ENCODE measurements at regions not wholly inside any gene's neighbourhood (a gene's known extent, or its start where the extent isn't known, plus 50 kb on each side); places are given as distances from the start of the nearest gene placed in this dataset.

DNA sequence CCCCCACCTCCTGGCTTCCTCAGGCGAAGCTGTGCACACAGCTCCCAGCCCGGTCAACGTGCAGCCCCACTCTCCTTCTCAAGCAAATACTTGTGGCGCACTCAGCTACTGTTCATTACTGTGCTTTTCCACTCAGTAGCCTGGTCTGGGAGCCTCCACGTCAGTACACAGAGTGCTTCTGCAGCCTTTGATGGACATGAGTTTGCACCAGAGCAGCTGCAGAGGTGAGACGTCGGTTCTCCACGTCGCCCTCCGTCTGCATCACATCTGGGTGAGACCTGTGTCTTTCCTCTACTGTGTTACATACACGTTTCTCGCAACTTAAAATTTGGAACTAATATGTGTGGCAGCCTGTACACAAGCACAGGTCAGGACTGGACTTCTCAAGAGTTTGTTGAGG lies 334.3 kb downstream of the C16orf95 start:
- DNase-seq (ENCODE audit: low spot score) = no peak

DNA sequence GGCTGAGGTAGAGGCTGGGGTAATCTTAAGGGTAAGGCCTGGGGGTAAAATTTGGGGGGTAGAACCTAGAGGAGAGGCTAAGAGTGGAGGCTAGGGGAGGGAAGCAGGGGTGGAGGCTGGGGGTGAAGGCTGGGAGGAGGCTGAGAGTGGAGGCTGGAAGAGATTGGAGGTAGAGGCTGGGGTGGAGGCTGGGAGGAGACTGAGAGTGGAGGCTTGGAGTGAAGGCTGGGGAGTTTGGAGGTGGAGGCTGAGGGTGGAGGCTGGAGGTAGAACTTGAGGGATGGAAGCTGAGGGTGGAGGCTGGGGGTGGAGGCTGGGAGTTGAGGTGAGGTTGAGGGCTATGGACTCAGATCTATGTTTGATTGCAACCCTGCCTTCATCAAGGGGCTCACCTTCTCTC lies 333.6 kb downstream of the C16orf95 start:
- no peak for DNase-seq (ENCODE audit: low spot score)

DNA sequence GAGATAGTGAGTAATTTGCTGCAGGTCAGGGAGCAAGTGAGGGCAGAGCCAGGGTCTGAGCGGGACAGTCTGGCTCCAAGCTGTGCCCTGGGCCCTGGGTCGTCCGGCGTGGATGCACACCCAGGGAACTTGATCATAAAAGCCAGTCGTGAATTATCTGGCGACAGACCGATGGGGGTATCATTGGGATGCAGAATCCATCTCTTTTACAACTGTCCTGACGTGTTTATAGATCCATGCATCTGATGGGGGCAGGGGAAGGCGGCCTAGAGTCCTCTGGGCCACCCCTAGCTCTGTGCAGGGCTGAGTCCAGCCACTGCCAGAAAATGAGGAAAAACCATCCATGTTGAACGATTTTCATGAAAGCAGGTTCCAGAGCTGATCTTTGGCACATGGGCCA lies 332.8 kb downstream of the C16orf95 start:
- DNase-seq (ENCODE audit: low spot score) = no peak

DNA sequence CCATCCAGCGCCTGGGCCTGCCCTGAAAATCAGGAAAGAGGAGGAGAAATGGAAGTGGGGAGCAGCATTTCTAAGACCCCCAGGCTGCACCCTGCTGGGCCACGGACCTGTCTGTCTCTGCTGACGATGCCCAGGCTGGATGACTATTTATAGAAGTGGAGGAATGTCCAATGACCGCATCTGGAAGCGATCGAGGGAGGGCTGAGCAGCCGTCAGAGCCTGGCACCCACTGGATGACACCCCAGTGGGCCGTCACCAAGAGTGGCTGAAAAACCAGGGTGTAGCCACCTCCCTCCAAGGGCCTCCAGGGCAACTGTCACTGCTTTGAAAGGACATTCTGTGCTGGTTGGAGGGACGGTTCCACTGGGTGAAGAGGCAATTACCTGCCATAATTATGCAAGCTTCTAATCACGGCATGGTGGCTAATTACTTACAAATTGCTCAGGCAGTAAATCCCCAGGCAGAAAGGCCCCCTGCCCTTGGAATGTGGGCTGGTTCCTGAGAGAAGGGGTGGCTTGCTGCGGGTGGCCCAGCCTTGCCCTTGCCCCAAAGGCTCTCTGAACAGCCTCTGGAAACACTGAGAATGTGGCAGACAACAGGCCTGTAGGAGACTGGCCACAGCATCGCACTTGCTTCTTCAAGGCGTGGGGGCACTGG lies 332.1 kb downstream of the C16orf95 start:
- DNase-seq (ENCODE audit: low spot score) = no peak

DNA sequence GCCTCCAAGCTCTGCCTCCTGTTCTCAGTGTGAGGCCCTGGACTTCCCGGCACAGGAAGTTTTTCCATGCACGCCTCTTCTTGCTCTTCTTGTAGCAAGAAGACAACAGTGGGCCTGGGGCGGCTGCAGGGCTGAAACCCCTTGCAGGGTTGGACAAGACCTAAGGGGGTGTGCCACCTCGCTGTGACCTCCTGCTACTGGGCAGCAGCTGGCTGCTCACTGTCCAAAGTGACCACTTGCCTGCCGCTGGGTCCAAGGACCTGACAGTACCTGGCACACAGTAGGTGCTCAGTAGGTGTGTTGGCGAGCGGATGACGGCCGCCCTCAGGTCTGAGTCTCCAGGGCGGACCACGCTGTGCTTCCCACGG lies 331.6 kb downstream of the C16orf95 start:
- DNase-seq (ENCODE audit: low spot score) = no peak

DNA sequence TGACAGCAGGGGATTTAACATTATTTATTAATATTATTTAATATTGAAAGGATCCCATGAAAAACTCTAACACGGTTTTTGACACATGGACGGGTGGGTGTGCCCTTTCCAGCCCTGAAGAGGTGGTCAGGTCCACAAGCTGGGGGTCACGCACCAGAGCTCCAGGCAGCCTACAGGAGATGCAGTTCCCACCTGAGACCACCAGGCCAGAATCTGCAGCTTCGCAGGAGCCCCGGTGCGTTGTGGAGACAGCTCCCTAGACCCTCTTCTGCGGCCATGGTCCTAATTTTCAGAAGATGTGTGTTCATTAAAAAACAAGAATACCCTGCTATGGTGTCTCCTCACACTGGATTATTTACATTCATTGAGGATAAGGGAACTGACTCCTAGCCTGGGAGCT lies 331.1 kb downstream of the C16orf95 start:
- DNase-seq (ENCODE audit: low spot score) = no peak

DNA sequence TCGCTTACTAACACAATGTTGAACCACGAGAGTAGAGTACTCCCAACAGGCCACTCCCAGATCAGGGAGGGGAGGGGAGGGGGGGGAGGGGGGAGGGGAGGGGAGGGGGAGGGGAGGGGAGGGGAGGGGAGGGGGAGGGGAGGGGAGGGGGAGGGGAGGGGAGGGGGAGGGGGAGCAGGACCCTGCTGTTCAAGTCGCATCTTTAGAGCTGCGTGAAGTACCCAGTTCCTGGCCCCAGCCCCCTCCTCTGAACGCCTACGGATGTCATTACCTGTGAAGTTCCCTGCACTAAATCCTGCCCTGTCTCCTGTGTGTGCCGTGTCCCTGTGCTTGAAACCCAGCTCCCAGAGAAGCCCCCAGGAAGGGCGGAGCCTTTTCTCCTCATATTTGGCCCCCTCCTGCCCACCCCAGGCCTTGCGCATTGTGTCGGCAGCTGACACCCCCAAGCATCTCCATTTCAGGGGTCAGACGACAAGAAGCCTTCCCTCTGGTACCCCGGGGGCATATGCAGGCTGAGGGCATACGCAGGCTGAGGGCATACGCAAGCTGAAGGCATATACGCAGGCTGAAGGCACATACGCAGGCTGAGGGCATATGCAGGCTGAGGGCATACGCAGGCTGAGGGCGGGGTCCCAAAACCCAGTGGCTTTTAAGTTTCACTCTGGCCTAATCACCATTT lies 330.2 kb downstream of the C16orf95 start:
- DNase-seq (ENCODE audit: low spot score) = no peak

DNA sequence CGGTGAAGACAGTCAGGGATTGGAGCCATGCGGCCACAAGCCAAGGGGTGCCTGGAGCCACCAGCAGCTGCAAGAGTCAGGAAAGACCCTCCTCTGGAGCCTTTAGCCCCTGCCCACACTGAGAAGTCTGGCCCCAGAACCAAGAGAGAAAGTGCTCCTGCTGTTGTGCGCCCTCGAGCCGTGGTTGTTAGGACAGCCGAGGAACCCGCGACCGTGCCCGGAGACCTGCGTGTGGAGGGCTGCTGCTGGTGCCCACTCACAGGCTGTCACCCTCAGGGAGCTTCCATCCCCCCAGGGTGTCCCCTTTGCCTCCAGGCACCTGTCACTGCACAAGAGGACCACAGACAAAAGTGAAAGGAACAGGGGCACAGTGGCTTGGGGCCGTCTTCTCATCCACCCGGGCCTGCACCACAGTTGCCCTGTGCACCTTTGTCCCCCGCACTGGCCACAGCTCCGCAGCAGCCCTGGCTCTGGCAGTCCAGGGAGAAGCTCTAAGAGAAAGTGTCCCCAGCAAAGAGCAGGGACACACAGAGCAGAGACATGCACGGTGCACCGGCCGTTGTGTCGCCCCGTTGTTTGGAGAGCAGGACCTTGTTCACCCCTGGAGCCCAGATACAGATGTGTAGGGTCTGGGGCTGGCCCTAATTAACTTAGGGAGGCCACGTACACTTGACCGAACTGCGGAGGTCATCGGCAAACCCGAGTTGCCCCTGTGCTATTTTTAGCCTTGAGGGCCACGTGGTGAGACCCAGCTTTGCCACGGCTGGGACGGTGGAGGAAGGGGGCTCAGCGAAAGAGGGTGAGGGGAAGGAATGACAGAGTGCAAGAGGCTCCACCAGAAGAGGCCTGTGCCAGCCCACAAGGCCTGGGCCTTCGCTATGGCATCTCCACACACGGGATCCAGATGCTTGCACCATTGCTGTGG lies 329.2 kb downstream of the C16orf95 start:
- no peak for DNase-seq (ENCODE audit: low spot score)

DNA sequence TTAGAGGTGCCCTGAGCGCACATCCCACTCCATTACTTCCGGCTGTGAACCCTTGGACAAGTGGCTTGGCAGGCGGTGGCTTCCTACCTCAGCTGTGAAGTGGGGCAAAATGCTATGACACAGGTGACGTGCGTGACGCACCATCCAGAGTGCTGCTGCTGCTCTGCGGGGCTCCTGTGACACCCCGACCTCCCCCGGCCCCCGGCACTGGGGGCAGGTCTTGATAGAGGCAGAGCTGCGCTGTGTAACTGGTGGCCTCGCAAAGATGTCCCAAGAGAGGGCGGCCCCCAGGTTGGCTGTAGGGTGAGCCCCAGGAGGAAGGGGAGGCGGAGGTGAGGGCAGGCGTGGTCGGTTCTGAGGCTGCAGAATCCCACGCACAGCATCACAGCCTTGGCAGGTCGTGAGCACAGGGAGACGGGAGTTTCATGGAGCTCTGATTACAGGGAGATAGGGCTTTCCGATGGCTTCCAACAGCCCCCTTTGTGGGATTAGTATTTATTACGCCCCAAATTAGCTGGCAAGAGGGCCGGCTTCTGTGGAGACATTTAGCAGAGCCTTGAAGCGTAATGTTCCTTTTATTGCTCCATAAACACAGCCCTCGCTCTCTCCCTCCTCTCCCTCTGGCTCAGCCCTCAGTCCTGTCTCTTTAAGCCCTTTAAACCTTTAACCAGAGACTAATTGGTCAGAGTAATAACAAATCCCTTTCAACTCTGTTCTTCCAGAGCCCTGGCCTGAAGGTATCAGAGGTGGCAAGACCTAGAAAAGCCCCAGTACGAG lies 328.1 kb downstream of the C16orf95 start:
- no peak for DNase-seq (ENCODE audit: low spot score)

DNA sequence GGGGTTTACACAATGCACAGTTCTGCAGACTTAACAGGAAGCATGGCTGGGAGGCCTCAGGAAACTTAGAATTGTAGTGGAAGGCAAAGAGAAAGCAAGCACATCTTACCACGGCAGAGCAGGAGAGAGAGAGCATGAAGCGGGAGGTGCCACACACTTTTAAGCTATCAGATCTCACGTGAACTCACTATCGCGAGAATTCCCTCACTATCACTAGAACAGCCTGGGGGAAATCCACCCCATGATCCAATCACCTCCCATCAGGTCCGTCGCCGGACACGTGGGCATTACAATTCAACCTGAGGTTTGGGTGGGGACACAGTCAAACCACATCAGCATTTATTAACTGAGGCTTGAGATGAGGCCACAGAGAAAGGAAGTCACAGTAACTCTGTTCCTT lies 326.7 kb downstream of the C16orf95 start:
- no peak for DNase-seq (ENCODE audit: low spot score)

DNA sequence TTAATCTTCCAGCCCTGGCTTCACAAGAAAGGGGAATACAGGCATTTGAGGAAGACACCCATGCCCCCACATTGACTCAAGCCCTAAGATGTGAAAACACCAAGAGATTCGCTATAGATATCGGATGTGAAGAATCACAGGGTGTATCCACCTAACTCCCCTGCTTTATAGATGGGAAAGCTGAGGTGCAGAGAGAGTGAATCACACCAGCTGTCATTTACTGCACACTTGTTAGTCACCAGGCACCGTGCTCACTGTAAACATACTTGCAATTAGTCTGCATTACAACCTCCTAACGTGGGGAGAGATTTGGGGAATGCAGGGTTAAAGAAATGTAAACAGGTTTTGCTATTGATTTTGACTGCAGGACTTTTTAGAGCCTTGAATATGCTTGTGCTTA lies 325.5 kb downstream of the C16orf95 start:
- no peak for DNase-seq (ENCODE audit: low spot score)

DNA sequence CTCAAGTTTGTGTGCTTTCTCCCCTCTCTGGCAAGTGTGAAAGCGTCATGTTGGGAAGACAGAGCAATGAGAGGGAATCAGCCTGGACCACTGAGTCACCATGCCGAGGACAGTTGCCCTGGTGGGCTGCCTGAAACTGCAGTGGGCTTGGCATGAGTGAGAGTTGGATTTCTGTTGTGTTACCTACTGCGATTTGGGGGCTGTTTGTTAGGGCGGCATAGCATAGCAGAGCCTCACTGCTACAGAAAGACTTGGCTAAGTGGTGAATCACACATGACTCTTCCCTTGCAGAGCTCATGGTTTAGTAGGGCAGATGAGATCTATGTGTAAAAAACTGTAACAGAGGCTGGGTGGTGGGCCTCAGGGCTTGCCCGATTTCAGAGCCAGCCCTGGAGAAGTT lies 324.6 kb downstream of the C16orf95 start:
- no peak for DNase-seq (ENCODE audit: low spot score)

DNA sequence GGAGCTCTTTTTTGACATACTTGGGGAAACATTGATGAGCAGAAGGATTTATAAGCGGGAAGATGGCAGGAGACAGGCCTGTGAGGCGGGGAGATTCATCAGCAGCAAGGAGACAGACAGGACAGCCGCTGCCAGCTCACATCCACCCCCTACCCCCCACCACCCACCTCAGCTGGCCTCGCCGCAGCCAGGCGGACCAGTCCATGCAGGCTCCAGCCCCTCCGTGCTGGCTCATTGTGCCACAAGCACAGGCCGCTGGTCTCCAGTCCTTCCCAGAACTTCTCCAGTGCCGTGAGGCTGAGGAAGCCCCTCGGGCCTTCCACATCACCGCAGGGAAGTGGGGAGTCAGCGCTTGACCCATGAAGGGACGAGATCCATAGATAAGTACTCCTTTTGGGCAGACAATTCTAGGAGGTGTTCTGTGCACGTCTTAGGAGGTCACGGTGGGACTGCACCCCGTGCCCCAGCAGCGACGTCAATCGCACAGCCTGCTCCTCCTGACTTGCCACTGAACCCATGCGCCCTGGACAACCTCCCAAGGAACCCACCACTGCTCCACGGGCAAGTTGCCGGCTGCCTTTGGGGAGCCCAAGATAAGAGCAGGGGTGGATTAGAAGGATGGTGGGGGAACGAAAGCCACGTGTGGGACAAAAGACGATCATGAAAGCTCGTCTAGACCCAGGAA lies 323.6 kb downstream of the C16orf95 start:
- no peak for DNase-seq (ENCODE audit: low spot score)

DNA sequence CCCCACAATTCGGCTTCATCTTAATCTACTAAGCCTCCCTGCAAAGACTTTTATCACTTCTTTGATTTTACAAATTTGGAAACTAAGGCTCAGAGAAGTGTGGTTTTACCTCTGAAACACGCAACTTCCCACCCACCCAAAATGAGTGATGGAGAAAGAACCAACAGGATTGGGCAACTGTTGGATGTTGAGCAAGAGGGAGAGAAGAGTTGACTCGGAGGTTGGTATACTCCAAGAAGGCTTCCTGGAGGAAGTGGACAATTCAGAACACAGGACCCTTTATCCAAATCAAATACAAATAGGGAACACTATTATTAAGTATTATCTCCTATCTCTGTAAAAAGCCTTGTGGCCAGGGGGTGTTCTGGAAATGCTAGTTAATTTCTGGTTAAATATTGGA lies 323.0 kb downstream of the C16orf95 start:
- no peak for DNase-seq (ENCODE audit: low spot score)

DNA sequence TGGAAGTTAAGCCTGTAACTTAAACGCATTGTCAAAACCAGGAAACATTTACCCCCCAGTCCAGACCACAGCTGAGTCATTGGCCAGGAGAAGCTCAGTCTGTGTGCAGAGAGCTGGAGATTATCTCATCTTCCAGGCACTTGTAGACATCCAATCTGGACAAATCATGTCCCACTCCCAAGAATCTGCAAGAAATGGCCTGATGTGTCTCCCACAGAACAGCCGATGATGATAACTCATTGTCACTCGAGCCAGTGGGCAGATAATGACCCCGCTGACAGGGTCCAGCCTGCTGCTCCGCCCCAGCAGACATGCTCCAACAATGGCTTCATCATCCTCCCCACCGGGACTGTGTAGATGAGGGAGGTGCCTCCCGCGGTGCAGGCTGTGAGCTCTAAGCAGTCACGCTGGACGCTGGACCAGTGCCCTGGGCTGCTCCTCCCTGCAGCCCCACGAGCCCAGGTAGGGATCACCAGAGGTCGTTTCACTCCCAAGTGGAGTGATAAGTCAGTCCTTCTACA lies 322.5 kb downstream of the C16orf95 start:
- DNase-seq (ENCODE audit: low spot score) = no peak

DNA sequence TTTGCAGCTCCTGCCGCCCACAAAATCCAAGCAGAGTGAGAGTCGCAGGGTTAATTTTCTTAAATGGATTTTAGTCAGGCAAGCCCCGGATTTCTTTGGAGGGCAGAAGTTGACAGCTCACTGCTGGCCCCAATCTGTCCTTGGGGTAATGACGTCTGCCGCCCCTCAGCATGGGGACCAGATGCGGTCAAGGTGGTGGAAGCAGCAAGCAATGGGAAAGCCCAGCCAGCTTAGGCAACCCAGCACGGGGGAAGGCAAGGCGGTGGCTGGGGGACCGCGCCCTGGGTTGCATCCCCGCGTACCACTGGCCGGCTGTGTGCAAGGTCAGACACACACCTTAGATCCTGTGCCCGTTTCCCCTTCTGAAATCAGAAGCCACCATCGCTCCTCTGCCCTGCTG lies 321.7 kb downstream of the C16orf95 start:
- no peak for DNase-seq (ENCODE audit: low spot score)

DNA sequence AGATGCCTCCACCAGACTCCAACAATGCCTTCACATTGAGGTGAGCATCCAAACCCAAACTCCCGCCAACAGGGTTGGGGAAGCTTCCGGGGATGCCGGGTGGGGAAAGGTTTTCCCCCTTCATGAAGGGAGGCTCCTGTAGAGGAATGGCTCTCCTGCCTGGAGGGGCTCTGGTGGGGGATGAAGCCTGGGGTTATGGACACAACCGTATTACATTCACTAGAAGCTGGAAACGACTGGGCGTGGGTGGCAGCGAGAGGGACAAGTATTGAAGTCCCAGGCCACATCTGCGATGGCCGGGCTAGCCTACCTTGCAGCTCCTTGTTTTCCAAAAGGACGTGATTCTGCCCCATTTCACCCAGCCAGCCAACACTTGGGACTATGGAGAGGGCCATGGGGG lies 321.1 kb downstream of the C16orf95 start:
- DNase-seq (ENCODE audit: low spot score) = no peak

DNA sequence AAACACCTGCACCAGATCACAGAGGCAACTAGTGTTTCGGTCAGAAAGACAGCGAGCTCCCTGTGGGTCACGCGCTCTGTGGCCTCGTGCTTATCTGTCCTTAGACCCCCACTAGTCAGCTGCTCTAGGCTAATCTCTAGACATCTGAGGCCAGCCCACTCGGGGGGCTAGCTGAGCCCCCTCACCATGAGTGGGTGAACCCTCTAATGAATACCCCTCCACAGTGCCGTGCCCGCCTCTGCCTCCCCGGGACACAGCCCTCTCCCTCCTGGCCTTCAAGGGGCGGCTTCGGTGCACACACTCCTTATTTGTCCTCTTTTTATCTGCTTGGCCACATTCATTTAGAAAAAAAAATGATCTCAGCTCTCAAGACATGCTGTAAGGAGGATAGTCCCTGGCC lies 320.1 kb downstream of the C16orf95 start:
- DNase-seq (ENCODE audit: low spot score) = no peak

DNA sequence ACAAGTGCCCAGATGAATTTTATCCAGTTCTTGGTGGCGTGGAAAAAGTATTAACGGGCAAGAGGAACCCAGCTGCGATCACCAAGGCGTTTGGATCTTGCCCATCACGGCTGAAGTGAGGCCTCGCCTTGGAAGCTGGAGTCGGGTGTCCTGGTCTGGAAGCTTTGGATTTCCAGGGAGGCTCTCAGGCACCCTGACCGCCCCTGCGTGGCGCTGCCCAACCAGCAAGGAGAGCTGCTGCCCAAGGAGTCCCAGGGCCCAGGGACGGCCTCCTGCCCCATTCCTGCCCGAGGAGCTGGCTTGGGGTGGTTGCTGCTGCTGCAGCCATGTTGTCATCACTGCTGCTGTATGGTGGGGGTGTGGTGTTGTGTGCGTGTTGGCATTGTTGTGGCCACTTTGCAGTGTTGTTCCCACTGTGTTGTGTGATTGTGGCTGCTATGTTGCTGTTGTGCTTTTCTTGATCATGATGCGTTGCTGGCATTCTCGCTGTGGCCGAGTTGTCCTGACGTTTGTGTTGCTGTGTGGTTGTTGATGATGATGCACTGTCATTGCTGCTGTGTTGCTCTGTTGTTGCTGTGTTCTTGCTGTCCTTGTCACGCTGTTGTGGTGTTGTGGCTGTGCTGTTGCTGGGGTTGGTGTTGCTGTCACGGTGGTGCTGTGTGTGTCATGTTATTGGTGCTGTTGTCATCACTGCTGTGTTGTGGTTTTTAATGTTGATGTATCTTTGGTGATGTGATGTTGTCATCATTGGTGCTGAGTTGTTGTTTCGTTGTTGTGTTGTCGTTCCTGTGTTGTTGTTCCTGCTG lies 318.8 kb downstream of the C16orf95 start:
- no peak for DNase-seq (ENCODE audit: low spot score)

DNA sequence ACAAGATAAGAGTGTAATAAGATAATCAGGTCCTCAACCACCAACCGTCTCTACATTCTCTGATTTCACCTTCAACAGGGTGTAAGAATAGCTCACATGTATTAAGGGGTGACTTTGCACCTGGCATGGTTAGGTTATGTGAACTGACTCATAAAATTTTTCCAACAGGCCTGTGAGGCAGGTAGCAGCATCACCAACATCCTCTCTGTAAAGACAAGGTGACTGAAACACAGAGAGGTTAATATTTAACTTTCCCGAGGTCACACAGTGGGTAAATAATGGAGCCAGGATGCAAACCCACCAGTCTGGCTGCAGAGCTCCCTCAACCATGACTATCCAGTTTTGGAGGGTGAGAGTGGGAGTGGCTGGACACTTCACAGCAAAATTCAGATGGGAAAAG lies 317.2 kb downstream of the C16orf95 start:
- DNase-seq (ENCODE audit: low spot score) = no peak
